WTC11 (cell line): ENCODE measurements at regions not wholly inside any gene's neighbourhood (a gene's known extent, or its start where the extent isn't known, plus 50 kb on each side); places are given as distances from the start of the nearest gene placed in this dataset.
A peak's percentile ranks its signal among the peaks of the same experiment; 100 is the strongest.

Source experiments
- ATAC-seq: fragments of 200-7000 bp; cut with Tn5 transposase; 2 replicates; pipeline ENCODE4 v1.10.0; 2021; ENCODE audit warnings: mild to moderate bottlenecking, moderate library complexity
- CTCF ChIA-PET: fragments of 300-600 bp; sonication (Branson Sonifier 250); formaldehyde crosslinking; loops from one replicate; lab custom pipeline; 2021; ENCODE audit warnings: antibody characterized with exemption; lab: Charles Lee
- POLR2A ChIA-PET: fragments of 350-600 bp; sonication (Branson Sonifier 250); formaldehyde crosslinking; loops from one replicate; lab custom pipeline; 2021; ENCODE audit warnings: antibody characterized with exemption; lab: Charles Lee
- DNase-seq: peaks from one replicate; pipeline ENCODE4 v3.0.0; 2021; ENCODE audit warnings: low spot score
- H3K27ac Mint-ChIP-seq: 2 replicates; pipeline ENCODE4 v1.8.0; 2021; ENCODE audit warnings: mixed read lengths
- H3K27me3 Mint-ChIP-seq: 2 replicates; pipeline ENCODE4 v1.8.0; 2021; ENCODE audit warnings: low read depth, mild to moderate bottlenecking, moderate library complexity, mixed read lengths
- H3K36me3 Mint-ChIP-seq: 2 replicates; pipeline ENCODE4 v1.8.0; 2021; ENCODE audit warnings: mixed read lengths
- H3K4me1 Mint-ChIP-seq: 2 replicates; pipeline ENCODE4 v1.8.0; 2022; ENCODE audit warnings: mixed read lengths
- H3K4me3 Mint-ChIP-seq: 2 replicates; pipeline ENCODE4 v1.8.0; 2021; ENCODE audit warnings: mild to moderate bottlenecking, moderate library complexity, mixed read lengths
- H3K9me3 Mint-ChIP-seq: 2 replicates; pipeline ENCODE4 v1.8.0; 2021; ENCODE audit warnings: mixed read lengths
- ARID4B ChIP-seq: sonication (generic); formaldehyde crosslinking; IDR thresholded peaks from 2 replicates; pipeline ENCODE4 v1.8.0; 2023; ENCODE audit warnings: missing genetic modification reagents, mild to moderate bottlenecking, borderline replicate concordance
- CREB1 ChIP-seq: sonication (generic); formaldehyde crosslinking; IDR thresholded peaks from 2 replicates; pipeline ENCODE4 v1.8.0; 2023; ENCODE audit warnings: mild to moderate bottlenecking, missing genetic modification reagents
- E2F5 ChIP-seq: sonication (generic); formaldehyde crosslinking; IDR thresholded peaks from 2 replicates; pipeline ENCODE4 v1.8.1; 2022; ENCODE audit warnings: mild to moderate bottlenecking, moderate library complexity, missing genetic modification reagents
- JUN ChIP-seq: sonication (generic); formaldehyde crosslinking; IDR thresholded peaks from 2 replicates; pipeline ENCODE4 v1.8.0; 2023; ENCODE audit warnings: mild to moderate bottlenecking, missing genetic modification reagents
- MYBL2 ChIP-seq: sonication (generic); formaldehyde crosslinking; IDR thresholded peaks from 2 replicates; pipeline ENCODE4 v1.8.1; 2023; ENCODE audit warnings: mild to moderate bottlenecking, moderate library complexity, missing genetic modification reagents
- RORB ChIP-seq: fragments of 250-450 bp; sonication (Bioruptor Pico); IDR thresholded peaks from 2 replicates; pipeline ENCODE4 v1.9.0; 2021; ENCODE audit warnings: mild to moderate bottlenecking
- ZNF138 ChIP-seq: sonication (generic); formaldehyde crosslinking; conservative IDR thresholded peaks from 2 replicates; pipeline ENCODE4 v1.8.1; 2022; ENCODE audit warnings: mild to moderate bottlenecking, moderate library complexity, missing genetic modification reagents
- ZNF232 ChIP-seq: sonication (generic); formaldehyde crosslinking; IDR thresholded peaks from 2 replicates; pipeline ENCODE4 v1.8.0; 2022; ENCODE audit warnings: mild to moderate bottlenecking, missing genetic modification reagents
- ZNF396 ChIP-seq: fragments of 250-450 bp; sonication (Bioruptor Pico); IDR thresholded peaks from 2 replicates; pipeline ENCODE4 v1.8.0; 2021; ENCODE audit warnings: mild to moderate bottlenecking, moderate library complexity, borderline replicate concordance
- ZNF532 ChIP-seq: fragments of 250-450 bp; sonication (Bioruptor Pico); IDR thresholded peaks from 2 replicates; pipeline ENCODE4 v1.9.0; 2021; ENCODE audit warnings: mild to moderate bottlenecking, borderline replicate concordance
- TF ChIP-seq, protein P1 (sequence below): sonication (generic); formaldehyde crosslinking; IDR thresholded peaks from 2 replicates; pipeline ENCODE4 v1.8.1; 2022; ENCODE audit warnings: low read depth, missing genetic modification reagents, borderline replicate concordance
- TF ChIP-seq, protein P2 (sequence below): sonication (generic); formaldehyde crosslinking; conservative IDR thresholded peaks from 2 replicates; pipeline ENCODE4 v1.8.1; 2022; ENCODE audit warnings: mild to moderate bottlenecking, missing genetic modification reagents
- TF ChIP-seq, protein P3 (sequence below): sonication (generic); formaldehyde crosslinking; IDR thresholded peaks from 2 replicates; pipeline ENCODE4 v1.8.1; 2022; ENCODE audit warnings: low read depth, mild to moderate bottlenecking, moderate library complexity, missing genetic modification reagents, borderline replicate concordance

- CTCF ChIA-PET = interaction anchor here (0.6 kb wide), 1 partner anchor 402 kb away, joined by 5 read pairs; no protein-coding TSS in a partner anchor
- TF ChIP-seq ARID4B (CRISPR knock-in tag) (no peak), MYBL2 (CRISPR knock-in tag) (no peak), ZNF396 (CRISPR knock-in tag) (no peak), ZNF138 (CRISPR knock-in tag) (no peak), ZNF532 (CRISPR knock-in tag) (no peak), E2F5 (no peak), RORB (no peak), JUN (CRISPR knock-in tag) (no peak), ZNF232 (no peak), CREB1 (no peak)
- TF ChIP-seq, protein P1, sequence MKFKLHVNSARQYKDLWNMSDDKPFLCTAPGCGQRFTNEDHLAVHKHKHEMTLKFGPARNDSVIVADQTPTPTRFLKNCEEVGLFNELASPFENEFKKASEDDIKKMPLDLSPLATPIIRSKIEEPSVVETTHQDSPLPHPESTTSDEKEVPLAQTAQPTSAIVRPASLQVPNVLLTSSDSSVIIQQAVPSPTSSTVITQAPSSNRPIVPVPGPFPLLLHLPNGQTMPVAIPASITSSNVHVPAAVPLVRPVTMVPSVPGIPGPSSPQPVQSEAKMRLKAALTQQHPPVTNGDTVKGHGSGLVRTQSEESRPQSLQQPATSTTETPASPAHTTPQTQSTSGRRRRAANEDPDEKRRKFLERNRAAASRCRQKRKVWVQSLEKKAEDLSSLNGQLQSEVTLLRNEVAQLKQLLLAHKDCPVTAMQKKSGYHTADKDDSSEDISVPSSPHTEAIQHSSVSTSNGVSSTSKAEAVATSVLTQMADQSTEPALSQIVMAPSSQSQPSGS (CRISPR knock-in tag) = no peak
- TF ChIP-seq, protein P2, sequence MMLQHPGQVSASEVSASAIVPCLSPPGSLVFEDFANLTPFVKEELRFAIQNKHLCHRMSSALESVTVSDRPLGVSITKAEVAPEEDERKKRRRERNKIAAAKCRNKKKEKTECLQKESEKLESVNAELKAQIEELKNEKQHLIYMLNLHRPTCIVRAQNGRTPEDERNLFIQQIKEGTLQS (CRISPR knock-in tag) = no peak
- TF ChIP-seq, protein P3, sequence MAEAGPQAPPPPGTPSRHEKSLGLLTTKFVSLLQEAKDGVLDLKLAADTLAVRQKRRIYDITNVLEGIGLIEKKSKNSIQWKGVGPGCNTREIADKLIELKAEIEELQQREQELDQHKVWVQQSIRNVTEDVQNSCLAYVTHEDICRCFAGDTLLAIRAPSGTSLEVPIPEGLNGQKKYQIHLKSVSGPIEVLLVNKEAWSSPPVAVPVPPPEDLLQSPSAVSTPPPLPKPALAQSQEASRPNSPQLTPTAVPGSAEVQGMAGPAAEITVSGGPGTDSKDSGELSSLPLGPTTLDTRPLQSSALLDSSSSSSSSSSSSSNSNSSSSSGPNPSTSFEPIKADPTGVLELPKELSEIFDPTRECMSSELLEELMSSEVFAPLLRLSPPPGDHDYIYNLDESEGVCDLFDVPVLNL (CRISPR knock-in tag) = no peak
- H3K4me1 Mint-ChIP-seq = peaks cover 47% of the 10 kb centered on the region
- peaks cover 3% of the 10 kb centered on the region for H3K27me3 Mint-ChIP-seq
- POLR2A ChIA-PET = no interaction called here
- ATAC-seq (peak; percentile 72), DNase-seq (no peak)
- H3K36me3 Mint-ChIP-seq = peaks cover 3% of the 10 kb centered on the region; the same call in 1 of the 2 replicates
- peak overlapping the region; percentile 48 for H3K4me3 Mint-ChIP-seq
- peaks cover 6% of the 10 kb centered on the region; the same call in 1 of the 2 replicates for H3K9me3 Mint-ChIP-seq
- peak overlapping the region; percentile 64; the same call in 1 of the 2 replicates for H3K27ac Mint-ChIP-seq
Observed at GRCh38 chrX:45434231-45434630, 233.6 kb upstream of the DIPK2B start.
